ENCODE measurements at regions not wholly inside any gene's neighbourhood (a gene's known extent, or its start where the extent isn't known, plus 50 kb on each side); places are given as distances from the start of the nearest gene placed in this dataset.
A peak's percentile ranks its signal among the peaks of the same experiment; 100 is the strongest.
"Not testable (repeated sequence)": the region's sequence is repeated elsewhere in the genome, so short reads cannot be mapped to it uniquely, and the experiment has no call there.

DNA sequence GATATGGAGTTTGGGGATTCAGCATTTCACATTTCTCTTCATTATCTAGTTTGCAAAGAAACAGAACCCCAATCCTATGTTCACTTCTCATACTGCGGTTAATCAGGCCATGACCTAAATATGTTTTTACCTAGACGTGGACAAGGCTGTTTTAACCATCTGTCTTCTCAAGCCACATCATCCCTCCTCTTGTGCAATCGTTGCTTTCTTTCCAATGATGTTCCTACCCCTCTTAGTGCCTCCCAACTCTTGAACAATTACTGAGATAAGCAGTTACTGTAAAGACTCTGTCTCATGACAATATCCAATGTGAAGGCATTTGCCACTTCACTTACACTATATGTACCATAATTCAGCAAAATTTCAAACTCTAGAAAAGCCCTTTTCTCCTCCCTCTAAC lies 406.2 kb downstream of the LIG4 start:
- DNase-seq = no peak

DNA sequence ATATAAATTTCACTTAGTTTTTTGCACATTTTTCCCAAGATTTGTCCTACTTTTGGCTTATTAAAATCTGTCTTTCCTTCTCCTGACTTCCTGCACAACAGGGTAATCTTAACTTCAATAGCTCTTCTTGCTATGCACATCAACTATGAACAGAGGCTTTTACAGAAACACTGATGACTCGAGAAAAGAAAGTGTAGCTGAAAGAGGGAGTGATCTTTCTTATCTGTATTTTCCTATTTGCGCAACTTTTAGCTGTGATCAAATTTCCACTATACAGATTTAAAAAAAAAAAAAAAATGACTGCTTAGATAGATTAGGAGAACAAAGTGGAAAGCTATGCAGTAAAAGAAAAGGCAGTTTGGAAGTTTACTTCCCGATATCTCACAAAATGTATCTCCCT lies 406.9 kb downstream of the LIG4 start:
- DNase-seq = no peak

GRCh38 chr13:107807306-107808073 lies 407.8 kb downstream of the LIG4 start:
- peak; percentile 22 for DNase-seq

GRCh38 chr13:107806726-107807125 lies 408.6 kb downstream of the LIG4 start:
- DNase-seq = no peak

GRCh38 chr13:107803822-107804495 lies 411.4 kb downstream of the LIG4 start:
- DNase-seq = no peak

DNA sequence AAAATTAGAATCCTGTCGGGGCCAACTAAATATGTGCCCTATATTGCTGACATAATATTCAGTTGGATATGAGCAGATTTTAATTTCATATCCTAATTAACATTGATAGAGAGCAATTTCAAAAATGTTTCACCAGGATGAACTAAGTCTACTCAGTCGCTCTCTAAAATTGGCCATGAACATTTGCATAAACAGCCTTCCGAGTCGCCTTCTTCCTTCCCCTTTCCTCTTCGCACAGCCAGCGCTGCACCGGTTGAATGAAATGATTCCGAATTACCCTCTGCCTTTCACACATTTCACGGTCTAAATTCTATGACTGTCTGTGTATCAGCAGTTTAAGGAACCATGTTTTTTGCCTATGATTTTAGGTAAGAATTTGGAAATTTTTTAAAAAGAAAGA lies 413.7 kb downstream of the LIG4 start:
- no peak for DNase-seq

DNA sequence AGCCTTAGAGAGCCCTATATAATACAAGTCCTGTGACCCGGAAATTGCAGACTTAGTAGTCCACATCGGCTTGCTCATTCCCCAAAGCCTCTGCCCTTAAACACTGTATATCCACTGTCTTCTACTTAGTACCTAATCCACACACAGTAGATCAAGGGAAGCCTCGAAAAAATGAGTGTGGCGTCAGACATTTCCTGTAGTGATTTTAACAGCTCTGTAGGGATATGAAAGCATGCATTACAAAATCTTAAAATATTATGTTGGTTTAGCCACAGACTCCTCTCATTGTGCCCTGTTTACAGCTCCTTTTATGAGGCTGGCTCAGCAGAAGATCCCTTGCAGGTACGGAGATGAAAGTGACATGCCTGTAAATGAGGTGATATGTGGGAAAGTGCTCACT lies 416.3 kb downstream of the LIG4 start:
- peak; percentile 8 for DNase-seq

DNA sequence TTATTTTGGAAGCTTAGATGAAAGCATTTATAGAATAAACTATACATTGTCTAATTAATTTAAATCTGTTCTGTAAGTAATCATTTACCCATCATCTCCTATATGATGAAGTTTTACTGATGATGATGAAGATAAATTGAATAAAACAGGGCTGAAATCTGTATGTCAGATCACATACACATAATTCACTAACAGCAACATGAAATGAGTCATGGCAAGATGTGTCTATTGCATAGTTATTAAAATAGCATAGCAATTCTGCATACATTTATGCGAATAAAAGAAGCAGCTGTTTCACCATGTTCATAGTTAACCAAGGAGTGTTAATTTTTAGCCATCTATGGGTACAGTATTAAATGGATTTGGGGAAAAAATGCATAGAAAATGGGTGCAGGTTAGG lies 424.9 kb downstream of the LIG4 start:
- no peak for DNase-seq

DNA sequence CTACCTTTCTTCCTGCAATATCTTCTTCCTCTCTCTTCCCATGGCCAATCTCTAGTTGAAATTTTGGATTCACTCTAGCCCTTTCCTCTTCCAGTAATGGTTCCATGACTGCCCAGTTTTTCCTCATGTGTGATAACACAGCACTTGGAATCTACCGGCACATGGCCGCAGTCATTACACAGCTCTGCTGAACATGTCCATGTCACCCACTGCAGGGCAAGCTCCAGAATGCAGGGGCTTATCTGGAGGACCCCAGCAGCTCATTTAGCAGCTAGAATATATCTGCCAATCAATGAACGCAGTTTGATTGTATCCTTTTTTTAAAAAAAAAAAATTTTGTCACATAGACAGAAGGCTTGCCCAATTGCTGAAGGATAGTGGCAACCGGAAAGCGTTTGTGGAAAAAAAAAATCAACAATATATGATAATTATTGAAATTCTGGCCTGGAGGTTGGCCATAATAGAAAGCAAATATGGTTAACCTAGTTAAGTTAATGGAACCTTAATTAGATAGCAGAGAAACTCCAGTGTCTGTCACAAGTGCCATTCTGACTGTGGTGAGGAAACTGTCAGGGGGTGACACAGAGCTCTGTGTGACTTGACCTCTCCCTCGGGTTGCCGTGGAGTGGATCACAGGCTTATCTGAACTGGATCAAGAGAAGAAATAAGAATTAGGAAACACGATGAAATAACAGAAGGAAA lies 426.7 kb downstream of the LIG4 start:
- DNase-seq = no peak

DNA sequence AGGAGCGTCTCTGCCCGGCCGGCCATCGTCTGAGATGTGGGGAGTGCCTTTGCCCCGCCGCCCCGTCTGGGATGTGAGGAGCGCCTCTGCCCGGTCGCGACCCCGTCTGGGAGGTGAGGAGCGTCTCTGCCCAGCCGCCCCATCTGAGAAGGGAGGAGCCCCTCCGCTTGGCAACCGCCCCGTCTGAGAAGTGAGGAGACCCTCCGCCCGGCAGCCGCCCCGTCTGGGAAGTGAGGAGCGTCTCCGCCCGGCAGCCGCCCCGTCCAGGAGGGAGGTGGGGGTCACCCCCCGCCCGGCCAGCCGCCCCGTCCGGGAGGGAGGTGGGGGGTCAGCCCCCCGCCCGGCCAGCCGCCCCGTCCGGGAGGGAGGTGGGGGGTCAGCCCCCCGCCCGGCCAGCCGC lies 432.7 kb downstream of the LIG4 start:
- DNase-seq = not testable (repeated sequence)

DNA sequence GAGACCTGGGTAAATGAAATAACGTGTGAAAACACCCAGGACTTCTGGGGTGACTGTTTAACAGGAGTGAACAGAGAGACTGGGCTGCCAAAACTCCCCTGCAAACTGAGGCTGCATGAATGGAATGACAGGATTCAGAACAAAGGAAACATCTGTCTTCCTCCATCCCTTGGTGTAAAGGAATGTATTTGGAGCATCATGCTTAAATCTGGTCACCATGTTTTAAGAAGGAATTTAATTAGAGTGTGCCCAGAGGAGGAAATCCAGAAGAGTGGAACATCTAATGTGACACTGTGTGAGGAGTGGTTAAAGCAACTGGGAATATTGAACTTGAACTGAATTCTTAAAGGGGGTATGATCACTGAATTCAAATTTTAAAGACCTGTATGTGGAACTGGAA lies 437.2 kb downstream of the LIG4 start:
- no peak for DNase-seq

DNA sequence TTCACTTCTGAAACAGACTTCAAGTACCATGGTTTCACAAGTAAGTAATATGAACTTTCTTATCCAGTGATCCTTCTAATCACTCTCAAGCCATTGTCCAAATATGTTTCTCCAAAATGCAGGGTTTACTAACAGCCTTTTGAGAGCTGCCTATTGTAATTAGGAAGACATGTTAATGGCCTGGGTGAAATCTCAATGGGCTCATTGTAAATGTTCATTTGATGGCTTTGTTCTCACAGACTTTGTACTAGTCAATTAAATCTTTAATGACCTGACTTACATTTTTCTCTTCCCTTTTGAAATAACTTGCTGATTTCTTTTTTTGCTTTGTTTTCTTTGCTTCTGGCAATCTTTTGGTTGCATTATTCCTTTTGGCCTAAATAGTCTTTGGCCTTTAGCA lies 444.8 kb downstream of the LIG4 start:
- no peak for DNase-seq

- no peak for DNase-seq
Measured at GRCh38 chr13:107767119-107767518, 448.2 kb downstream of the LIG4 start.

GRCh38 chr13:107765724-107766401 lies 449.5 kb downstream of the LIG4 start:
- DNase-seq = no peak

DNA sequence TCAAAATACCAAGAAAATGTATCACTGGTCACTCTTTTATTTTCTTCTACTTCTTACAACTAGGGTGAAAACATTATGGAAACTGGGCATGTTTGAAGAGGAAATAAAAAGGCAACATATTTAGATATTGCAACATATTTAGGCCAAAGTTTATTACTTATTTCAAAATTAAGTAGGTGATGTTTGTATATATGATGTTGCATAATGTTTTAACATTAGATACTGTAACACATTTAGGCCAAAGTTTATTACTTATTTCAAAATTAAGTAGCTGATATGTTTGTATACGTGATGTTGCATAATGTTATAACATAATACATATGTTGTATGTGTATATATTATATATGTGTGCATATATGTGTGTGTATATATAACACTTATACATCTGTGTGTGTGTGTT lies 451.3 kb downstream of the LIG4 start:
- no peak for DNase-seq

DNA sequence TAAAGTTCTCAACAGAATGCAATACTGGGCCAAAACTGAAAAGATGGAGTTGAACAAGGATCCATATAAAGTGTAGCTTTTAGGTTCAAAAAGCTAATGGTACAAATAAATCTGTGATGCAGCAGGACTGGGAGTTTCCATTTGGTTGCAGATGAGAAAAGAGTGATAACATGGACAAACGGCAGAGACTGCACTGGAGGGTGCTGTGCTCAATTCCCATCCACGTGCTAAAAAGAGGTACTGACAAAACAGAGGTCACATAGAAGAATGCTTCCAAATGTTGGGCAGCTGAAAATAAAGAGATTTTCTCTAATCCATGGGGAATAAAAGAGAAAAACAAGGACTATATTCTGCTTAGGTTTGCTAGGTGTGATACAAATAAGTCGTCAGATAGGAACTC lies 461.6 kb downstream of the LIG4 start:
- no peak for DNase-seq

DNA sequence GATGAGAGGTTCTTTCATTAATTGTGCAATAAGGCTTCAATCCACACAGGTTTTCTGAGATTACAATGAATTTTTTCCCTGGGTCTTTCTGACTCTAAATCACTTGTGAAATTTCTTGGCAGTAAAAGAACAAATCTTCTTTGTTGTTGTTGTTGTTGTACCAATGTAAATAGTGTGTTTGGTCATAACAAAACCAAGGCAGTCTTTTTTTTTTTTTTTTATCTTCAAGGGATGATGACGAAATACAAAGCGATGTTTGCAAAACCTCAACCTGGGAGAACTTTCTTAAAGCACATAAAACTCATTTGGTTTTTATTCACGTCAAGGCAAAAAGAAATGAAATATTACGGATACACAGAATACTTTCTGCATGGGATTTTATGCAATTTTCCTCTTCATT lies 462.0 kb downstream of the LIG4 start:
- no peak for DNase-seq

GRCh38 chr13:107743983-107744382 lies 471.4 kb downstream of the LIG4 start:
- no peak for DNase-seq

DNA sequence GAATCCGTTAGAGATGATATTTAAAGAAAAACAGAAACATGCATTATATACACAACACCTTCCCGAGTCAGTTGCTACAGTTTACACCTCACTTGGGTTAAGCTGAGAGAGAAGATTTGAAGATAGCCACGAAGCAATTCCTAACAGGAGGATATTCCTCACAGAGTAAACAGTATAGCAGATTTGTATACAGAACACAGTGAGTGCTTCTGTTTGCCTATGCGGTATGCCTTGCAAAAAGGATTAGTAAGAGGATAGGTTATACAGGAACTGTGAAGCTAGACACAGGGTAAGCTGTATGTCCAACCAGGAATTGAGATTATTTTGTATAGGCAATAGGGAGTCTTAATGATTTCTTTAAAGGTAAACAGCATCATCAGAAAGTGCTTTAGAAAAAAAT lies 471.8 kb downstream of the LIG4 start:
- no peak for DNase-seq

- DNase-seq = no peak
Measured at GRCh38 chr13:107743100-107743499, 472.2 kb downstream of the LIG4 start.

DNA sequence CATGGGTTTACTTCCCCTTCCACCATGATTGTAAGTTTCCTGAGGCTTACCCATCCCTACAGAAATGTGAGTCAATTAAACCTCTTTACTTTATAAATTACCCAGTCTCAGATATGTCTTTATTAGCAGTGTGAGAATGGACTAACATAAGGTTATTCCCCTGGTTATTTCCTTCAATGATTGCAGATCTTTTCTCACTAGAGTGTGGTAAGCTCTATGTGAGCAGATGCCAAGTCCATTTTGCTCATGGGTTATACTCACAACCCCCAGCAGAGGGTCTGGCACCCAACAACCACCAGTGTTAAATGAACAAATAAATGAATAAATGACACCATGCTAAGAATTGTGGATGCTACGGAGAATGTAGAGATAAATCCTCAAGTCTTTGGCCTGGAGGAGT lies 472.8 kb downstream of the LIG4 start:
- no peak for DNase-seq

GRCh38 chr13:107738004-107738403 lies 477.3 kb downstream of the LIG4 start:
- no peak for DNase-seq

GRCh38 chr13:107736731-107737130 lies 478.6 kb downstream of the LIG4 start:
- DNase-seq = no peak

- DNase-seq = no peak
Measured at GRCh38 chr13:107736170-107736569, 479.2 kb downstream of the LIG4 start.

Data from NCI-H2029 treated with DMSO at 0.1 percent for 48 hours (cell line).